Caco-2 (cell line): ENCODE measurements at regions not wholly inside any gene's neighbourhood (a gene's known extent, or its start where the extent isn't known, plus 50 kb on each side); places are given as distances from the start of the nearest gene placed in this dataset.

Experiments
- BruUV-seq: library from RNA; stranded (reverse); fragments of 400-500 nt; replicated peaks from 2 replicates; lab custom pipeline; 2021; lab: Mats Ljungman, UMichigan
- CTCF ChIA-PET: fragments of 300-600 bp; sonication (Branson Sonifier 250); formaldehyde crosslinking; loops from one replicate; lab custom pipeline; 2022; ENCODE audit warnings: antibody characterized with exemption; lab: Charles Lee
- POLR2A ChIA-PET: fragments of 300-600 bp; sonication (Branson Sonifier 250); formaldehyde crosslinking; loops from one replicate; lab custom pipeline; 2022; ENCODE audit warnings: antibody characterized with exemption; lab: Charles Lee
- DNase-seq, 2 experiments: peaks; one replicate each; pipeline versions ENCODE4 v3.0.0 to v3.0.0-alpha.2; 2020 to 2022
- H3K27me3 ChIP-seq: replicated peaks from 2 replicates; pipeline ENCODE4 v1.6.0; 2011; ENCODE audit warnings: low read length; ENCODE audit not compliant: control insufficient read depth, insufficient read depth
- H3K36me3 ChIP-seq: 2 replicates; pipeline ENCODE4 v1.5.1; 2011; ENCODE audit warnings: low read length; ENCODE audit not compliant: control insufficient read depth, insufficient read depth
- H3K4me1 ChIP-seq: fragments of 250-450 bp; sonication (Bioruptor Pico); 2 replicates; pipeline ENCODE4 v1.5.1; 2020; ENCODE audit warnings: mild to moderate bottlenecking
- H3K4me3 ChIP-seq: 2 replicates; pipeline ENCODE4 v1.5.1; 2011; ENCODE audit warnings: low read depth, mild to moderate bottlenecking, control low read depth, low read length
- H3K9me3 ChIP-seq: fragments of 250-450 bp; sonication (Bioruptor Pico); 2 replicates; pipeline ENCODE4 v1.5.1; 2020; ENCODE audit warnings: mild to moderate bottlenecking, moderate library complexity
- H3K27ac Mint-ChIP-seq: one replicate; pipeline ENCODE4 v1.8.0; 2022; ENCODE audit warnings: mixed read lengths; ENCODE audit not compliant: unreplicated experiment
- H3K27me3 Mint-ChIP-seq: one replicate; pipeline ENCODE4 v1.8.0; 2022; ENCODE audit warnings: mixed read lengths; ENCODE audit not compliant: insufficient read depth, unreplicated experiment
- H3K36me3 Mint-ChIP-seq: one replicate; pipeline ENCODE4 v1.8.0; 2022; ENCODE audit warnings: mild to moderate bottlenecking, mixed read lengths; ENCODE audit not compliant: insufficient read depth, unreplicated experiment
- H3K4me1 Mint-ChIP-seq: one replicate; pipeline ENCODE4 v1.8.0; 2022; ENCODE audit warnings: low read depth, mixed read lengths; ENCODE audit not compliant: unreplicated experiment
- H3K4me3 Mint-ChIP-seq: one replicate; pipeline ENCODE4 v1.8.0; 2022; ENCODE audit warnings: mild to moderate bottlenecking, moderate library complexity, mixed read lengths; ENCODE audit not compliant: unreplicated experiment
- H3K9me3 Mint-ChIP-seq: one replicate; pipeline ENCODE4 v1.8.0; 2022; ENCODE audit warnings: mixed read lengths; ENCODE audit not compliant: unreplicated experiment
- CTCF ChIP-seq, 2 experiments: fragments of 200-600 bp in 1 of 2; IDR thresholded peaks; 1 replicate in 1 of 2; 2 replicates in 1 of 2; pipeline versions ENCODE4 v1.5.1 to v1.8.0; 2011 to 2022; ENCODE audit warnings: antibody characterized with exemption in 1 of 2, control low read depth in 1 of 2, inconsistent platforms in 1 of 2, low read depth in 1 of 2, low read length in 1 of 2, mild to moderate bottlenecking in 1 of 2, moderate library complexity in 1 of 2; ENCODE audit not compliant: insufficient read depth in 1 of 2, severe bottlenecking in 1 of 2, unreplicated experiment in 1 of 2
- intact Hi-C: fragments of 100-400 bp; cut with micrococcal nuclease; formaldehyde crosslinking; loops from one replicate; pipeline ENCODE4 v1.10.0; 2022; ENCODE audit not compliant: unreplicated experiment

DNA sequence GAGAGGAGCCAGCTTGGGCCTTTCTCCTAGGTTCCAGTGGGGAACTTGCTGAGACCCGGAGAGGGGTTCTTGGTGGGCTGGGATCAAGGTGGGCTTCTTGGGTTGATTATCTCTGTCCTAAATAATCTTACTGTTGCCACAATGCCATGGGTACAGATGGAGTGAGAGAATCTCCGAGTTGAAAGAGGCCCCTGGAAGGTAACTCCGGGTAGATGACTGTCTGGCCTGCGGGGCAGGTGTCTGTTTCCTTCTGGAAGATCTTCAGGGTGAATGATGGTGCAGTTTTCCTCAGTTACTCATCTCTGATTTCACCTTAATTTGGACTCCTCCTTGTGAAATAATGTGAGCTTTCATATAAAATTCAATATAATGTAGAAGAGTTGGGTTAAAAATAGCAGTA, 159.4 kb downstream of the ACTR3 start:
- no peaks in the 10 kb centered on the region for H3K4me1 Mint-ChIP-seq
- no peaks in the 10 kb centered on the region for H3K27me3 Mint-ChIP-seq
- Histone ChIP-seq H3K27me3 (no peaks in the 10 kb centered on the region), H3K36me3 (no peaks in the 10 kb centered on the region), H3K4me3 (no peak overlapping the region), H3K9me3 (no peaks in the 10 kb centered on the region), H3K4me1 (no peaks in the 10 kb centered on the region)
- no peak for TF ChIP-seq CTCF (IDR thresholded peaks at IDR 0.05; ENCODE audit: insufficient read depth in 1 of 2, low read depth in 1 of 2, low read length in 1 of 2, severe bottlenecking in 1 of 2, unreplicated experiment in 1 of 2)
- intact Hi-C loops = no loop called here
- no TSS peak for BruUV-seq
- CTCF ChIA-PET = no interaction called here
- H3K27ac Mint-ChIP-seq = no peak overlapping the region
- POLR2A ChIA-PET = no interaction called here
- no peak overlapping the region for H3K4me3 Mint-ChIP-seq
- no peak for DNase-seq
- H3K9me3 Mint-ChIP-seq = no peaks in the 10 kb centered on the region
- no peaks in the 10 kb centered on the region for H3K36me3 Mint-ChIP-seq

GRCh38 chr2:114049826-114050225, 159.9 kb downstream of the ACTR3 start:
- DNase-seq = no peak
- no peaks in the 10 kb centered on the region for H3K27me3 Mint-ChIP-seq
- Histone ChIP-seq H3K27me3 (no peaks in the 10 kb centered on the region), H3K36me3 (no peaks in the 10 kb centered on the region), H3K4me3 (no peak overlapping the region), H3K9me3 (no peaks in the 10 kb centered on the region), H3K4me1 (no peaks in the 10 kb centered on the region)
- no TSS peak for BruUV-seq
- no peak overlapping the region for H3K4me3 Mint-ChIP-seq
- H3K27ac Mint-ChIP-seq = no peak overlapping the region
- CTCF ChIA-PET = no interaction called here
- no peaks in the 10 kb centered on the region for H3K4me1 Mint-ChIP-seq
- H3K9me3 Mint-ChIP-seq = no peaks in the 10 kb centered on the region
- no peak for TF ChIP-seq CTCF (IDR thresholded peaks at IDR 0.05; ENCODE audit: insufficient read depth in 1 of 2, low read depth in 1 of 2, low read length in 1 of 2, severe bottlenecking in 1 of 2, unreplicated experiment in 1 of 2)
- no peaks in the 10 kb centered on the region for H3K36me3 Mint-ChIP-seq
- POLR2A ChIA-PET = no interaction called here
- intact Hi-C loops = no loop called here

DNA sequence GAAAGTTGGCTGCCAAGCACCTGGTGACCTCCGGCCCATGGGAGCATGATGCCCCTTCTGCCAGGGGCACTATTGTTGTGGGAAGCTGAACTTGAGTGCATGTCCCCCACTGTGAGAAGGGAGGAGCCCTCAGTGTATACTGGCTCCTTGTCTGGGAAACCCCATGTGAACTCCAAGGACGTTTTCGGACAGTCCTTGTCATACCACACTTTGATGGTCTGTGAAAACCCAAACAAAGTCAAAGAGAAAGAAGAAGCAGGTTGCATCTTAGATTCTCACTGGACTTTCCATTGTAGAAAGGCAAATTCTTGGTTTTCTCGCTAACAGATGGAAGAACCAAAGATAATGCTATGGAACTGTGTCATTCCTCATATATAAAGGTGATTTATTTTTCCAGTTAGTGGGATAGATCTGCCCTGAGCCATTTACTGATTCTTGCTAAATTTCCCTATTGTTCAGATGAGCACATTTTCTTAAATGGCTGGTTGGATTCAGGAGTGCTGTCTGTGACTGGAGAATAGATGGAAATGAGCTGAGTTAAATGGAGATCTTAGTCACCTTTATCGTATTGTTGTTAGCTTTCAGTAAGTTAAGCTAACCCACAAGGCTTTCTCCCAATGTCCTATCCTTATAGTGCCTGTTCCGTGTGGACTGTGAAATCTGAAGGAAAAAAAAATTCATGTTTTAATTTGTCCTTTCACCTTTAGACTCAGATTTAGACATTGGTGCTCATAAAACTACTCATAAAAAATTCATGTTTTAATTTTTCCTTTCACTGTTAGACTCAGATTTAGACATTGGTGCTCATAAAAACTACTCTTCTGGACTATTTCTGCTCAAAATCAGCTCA, 166.6 kb downstream of the ACTR3 start:
- Mint-ChIP-seq H3K36me3 (no peaks in the 10 kb centered on the region), H3K4me1 (no peaks in the 10 kb centered on the region), H3K27ac (no peak overlapping the region), H3K9me3 (no peaks in the 10 kb centered on the region), H3K27me3 (no peaks in the 10 kb centered on the region), H3K4me3 (no peak overlapping the region)
- H3K4me1 ChIP-seq = no peaks in the 10 kb centered on the region
- no peak for DNase-seq
- H3K36me3 ChIP-seq = no peaks in the 10 kb centered on the region
- no peak for TF ChIP-seq CTCF (IDR thresholded peaks at IDR 0.05; ENCODE audit: insufficient read depth in 1 of 2, low read depth in 1 of 2, low read length in 1 of 2, severe bottlenecking in 1 of 2, unreplicated experiment in 1 of 2)
- no peaks in the 10 kb centered on the region for H3K9me3 ChIP-seq
- no TSS peak for BruUV-seq
- H3K4me3 ChIP-seq = no peak overlapping the region
- intact Hi-C loops = no loop called here
- ChIA-PET CTCF (no interaction called here), POLR2A (no interaction called here)
- H3K27me3 ChIP-seq = no peaks in the 10 kb centered on the region
